Fibroblast of lung (primary cell): ENCODE measurements at regions not wholly inside any gene's neighbourhood (a gene's known extent, or its start where the extent isn't known, plus 50 kb on each side); places are given as distances from the start of the nearest gene placed in this dataset.

Source experiments
- EZH2 ChIP-seq: IDR thresholded peaks from 2 replicates; pipeline ENCODE4 v1.5.1; 2012; ENCODE audit warnings: low read length, control low read depth, mild to moderate bottlenecking; ENCODE audit errors: missing control alignments
- TF ChIP-seq, protein P1 (sequence below), 2 donors: IDR thresholded peaks in 1 of 2; conservative IDR thresholded peaks in 1 of 2; 1 replicate in 1 of 2; 2 replicates in 1 of 2; pipeline ENCODE4 v1.5.1; 2011 to 2012; ENCODE audit warnings: low read length in 2 of 2, control low read depth in 1 of 2, inconsistent platforms in 1 of 2, low read depth in 1 of 2, mild to moderate bottlenecking in 1 of 2

DNA sequence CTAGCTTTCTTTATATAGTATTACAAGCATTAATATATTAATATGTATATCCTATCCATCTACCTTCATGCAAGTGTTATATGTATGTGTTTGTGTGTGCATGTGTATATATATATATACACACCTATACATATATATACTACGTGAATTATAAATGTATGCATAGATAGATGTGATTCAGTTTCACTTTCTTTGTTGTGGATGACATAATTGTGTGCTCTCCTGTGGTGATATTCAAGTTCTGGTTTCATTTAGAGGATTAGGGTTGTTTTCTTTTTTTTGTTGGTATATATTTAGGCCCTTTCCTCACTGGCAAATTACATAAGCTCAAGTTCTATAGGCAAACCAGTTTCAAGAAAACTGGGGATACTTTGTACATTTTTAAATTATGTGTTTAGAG, 225.7 kb upstream of the FANCL start:
- TF ChIP-seq EZH2 = no peak
- TF ChIP-seq, protein P1, sequence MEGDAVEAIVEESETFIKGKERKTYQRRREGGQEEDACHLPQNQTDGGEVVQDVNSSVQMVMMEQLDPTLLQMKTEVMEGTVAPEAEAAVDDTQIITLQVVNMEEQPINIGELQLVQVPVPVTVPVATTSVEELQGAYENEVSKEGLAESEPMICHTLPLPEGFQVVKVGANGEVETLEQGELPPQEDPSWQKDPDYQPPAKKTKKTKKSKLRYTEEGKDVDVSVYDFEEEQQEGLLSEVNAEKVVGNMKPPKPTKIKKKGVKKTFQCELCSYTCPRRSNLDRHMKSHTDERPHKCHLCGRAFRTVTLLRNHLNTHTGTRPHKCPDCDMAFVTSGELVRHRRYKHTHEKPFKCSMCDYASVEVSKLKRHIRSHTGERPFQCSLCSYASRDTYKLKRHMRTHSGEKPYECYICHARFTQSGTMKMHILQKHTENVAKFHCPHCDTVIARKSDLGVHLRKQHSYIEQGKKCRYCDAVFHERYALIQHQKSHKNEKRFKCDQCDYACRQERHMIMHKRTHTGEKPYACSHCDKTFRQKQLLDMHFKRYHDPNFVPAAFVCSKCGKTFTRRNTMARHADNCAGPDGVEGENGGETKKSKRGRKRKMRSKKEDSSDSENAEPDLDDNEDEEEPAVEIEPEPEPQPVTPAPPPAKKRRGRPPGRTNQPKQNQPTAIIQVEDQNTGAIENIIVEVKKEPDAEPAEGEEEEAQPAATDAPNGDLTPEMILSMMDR (conservative IDR thresholded peaks at IDR 0.05 in 1 of 2, IDR thresholded peaks at IDR 0.05 in 1 of 2; ENCODE audit: low read depth in 1 of 2, low read length in 2 of 2) = no peak
